ENCODE measurements at regions not wholly inside any gene's neighbourhood (a gene's known extent, or its start where the extent isn't known, plus 50 kb on each side); places are given as distances from the start of the nearest gene placed in this dataset.

DNA sequence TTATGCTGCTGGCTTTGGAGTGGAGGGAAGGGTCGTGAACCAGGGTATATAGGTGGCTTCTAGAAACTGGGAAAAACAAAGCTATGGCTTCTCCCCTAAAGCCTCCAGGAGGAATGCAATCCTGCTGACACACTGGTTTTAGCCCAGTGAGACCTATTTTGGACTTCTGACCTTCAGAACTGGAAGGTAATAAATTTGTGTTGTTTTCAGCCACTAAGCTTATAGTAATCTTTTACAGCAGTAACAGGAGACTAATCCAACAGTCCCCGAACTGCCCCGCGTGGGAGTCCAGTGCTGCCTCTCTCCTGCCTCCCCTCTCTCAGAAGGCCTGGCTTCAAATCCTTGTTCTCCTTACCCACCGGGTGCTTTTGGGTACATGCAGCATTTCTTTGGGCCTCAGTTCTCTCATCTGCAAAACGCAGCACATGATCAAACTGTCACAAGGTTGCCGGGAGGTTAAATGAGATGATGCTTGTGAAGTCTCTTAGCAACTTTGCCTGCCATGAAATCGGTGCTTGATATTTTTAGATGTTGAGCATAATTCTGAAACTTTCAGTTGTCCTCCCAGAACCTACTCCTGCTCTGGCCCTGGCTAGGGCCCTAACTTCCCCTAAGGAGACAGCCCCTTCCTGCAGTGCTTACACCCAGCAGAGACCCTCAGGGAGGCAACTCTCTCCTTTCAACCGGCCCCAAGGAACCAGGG, 127.3 kb upstream of the BOD1 start:
- Histone ChIP-seq H3K27ac (no peak overlapping the region), H3K9me3 (no peaks in the 10 kb centered on the region), H3K36me3 (replicated peaks in 1 of 2; ENCODE audit: insufficient read depth in 1 of 2, low read depth in 2 of 2) (no peaks in the 10 kb centered on the region), H3K27me3 (no peaks in the 10 kb centered on the region), H3K4me3 (no peak overlapping the region), H3K4me1 (no peaks in the 10 kb centered on the region)
- intact Hi-C loops (cut with DNase I): no loop called here
- 88% methylated on average over 9 of the region's 9 CpGs for WGBS, 2 donors
- ATAC-seq (no peak), DNase-seq (no peak)
- TF ChIP-seq POLR2A (IDR thresholded peaks at IDR 0.05) (no peak), CTCF (IDR thresholded peaks at IDR 0.05) (no peak)

- no peaks in the 10 kb centered on the region for H3K4me1 ChIP-seq
- ATAC-seq (no peak), DNase-seq (no peak)
- intact Hi-C loops (cut with DNase I): no loop called here
- H3K9me3 ChIP-seq: no peaks in the 10 kb centered on the region
- no peak overlapping the region for H3K4me3 ChIP-seq
- TF ChIP-seq CTCF (IDR thresholded peaks at IDR 0.05): no peak
- no peak for TF ChIP-seq POLR2A (IDR thresholded peaks at IDR 0.05)
- H3K27ac ChIP-seq: no peak overlapping the region
- H3K27me3 ChIP-seq: no peaks in the 10 kb centered on the region
- H3K36me3 ChIP-seq (replicated peaks in 1 of 2; ENCODE audit: insufficient read depth in 1 of 2, low read depth in 2 of 2): no peaks in the 10 kb centered on the region
- WGBS, 2 donors: 89 to 95% methylated on average over 7 to 8 of the region's 8 CpGs
These were observed 128.1 kb upstream of the BOD1 start for GRCh38 chr5:173744551-173744950.

- 85 to 92% methylated on average over 3 to 4 of the region's 4 CpGs for WGBS, 2 donors
- Histone ChIP-seq H3K36me3 (replicated peaks in 1 of 2; ENCODE audit: insufficient read depth in 1 of 2, low read depth in 2 of 2) (no peaks in the 10 kb centered on the region), H3K27ac (no peak overlapping the region), H3K9me3 (no peaks in the 10 kb centered on the region), H3K27me3 (no peaks in the 10 kb centered on the region), H3K4me1 (no peaks in the 10 kb centered on the region), H3K4me3 (no peak overlapping the region)
- ATAC-seq: no peak
- intact Hi-C loops (cut with DNase I): no loop called here
- DNase-seq: no peak
- TF ChIP-seq CTCF (IDR thresholded peaks at IDR 0.05) (no peak), POLR2A (IDR thresholded peaks at IDR 0.05) (no peak)
These were observed 128.7 kb upstream of the BOD1 start for GRCh38 chr5:173745123-173745522.

GRCh38 chr5:173745557-173745956, 129.1 kb upstream of the BOD1 start:
- no peaks in the 10 kb centered on the region for H3K36me3 ChIP-seq (replicated peaks in 1 of 2; ENCODE audit: insufficient read depth in 1 of 2, low read depth in 2 of 2)
- no peaks in the 10 kb centered on the region for H3K9me3 ChIP-seq
- ATAC-seq (no peak), DNase-seq (no peak)
- no peaks in the 10 kb centered on the region for H3K27me3 ChIP-seq
- TF ChIP-seq CTCF (IDR thresholded peaks at IDR 0.05) (no peak), POLR2A (IDR thresholded peaks at IDR 0.05) (no peak)
- H3K27ac ChIP-seq: no peak overlapping the region
- WGBS, 2 donors: 68 to 78% methylated on average over 7 of the region's 7 CpGs
- H3K4me1 ChIP-seq: no peaks in the 10 kb centered on the region
- intact Hi-C loops (cut with DNase I): no loop called here
- no peak overlapping the region for H3K4me3 ChIP-seq

DNA sequence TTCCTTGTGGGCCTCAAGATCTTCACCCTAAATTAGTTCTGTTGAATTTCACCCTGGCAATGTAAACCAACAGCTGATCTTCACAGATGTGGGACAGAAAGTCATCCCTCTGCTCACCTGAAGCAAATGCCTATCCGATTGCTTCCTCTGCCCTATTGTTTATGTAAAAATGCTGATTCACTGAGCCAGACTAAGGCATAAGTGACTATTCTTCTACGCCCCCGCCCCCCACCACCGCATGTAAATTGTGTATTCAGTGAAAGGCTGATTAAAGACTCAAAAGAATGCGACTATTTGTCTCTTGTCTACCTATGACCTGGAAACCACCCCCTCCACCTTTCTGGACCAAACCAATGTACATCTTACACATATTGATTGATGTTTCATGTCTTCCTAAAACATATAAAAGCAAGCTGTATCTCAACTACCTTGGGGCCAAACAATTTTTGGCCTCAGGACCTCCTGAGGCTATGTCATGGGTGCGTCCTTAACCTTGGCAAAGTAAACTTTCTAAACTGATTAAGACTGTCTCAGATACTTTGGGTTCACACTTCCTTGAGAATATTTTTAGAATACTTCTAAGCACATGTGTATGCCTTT, 129.7 kb upstream of the BOD1 start:
- Histone ChIP-seq H3K4me1 (no peaks in the 10 kb centered on the region), H3K36me3 (replicated peaks in 1 of 2; ENCODE audit: insufficient read depth in 1 of 2, low read depth in 2 of 2) (no peaks in the 10 kb centered on the region), H3K27me3 (no peaks in the 10 kb centered on the region), H3K27ac (no peak overlapping the region), H3K9me3 (no peaks in the 10 kb centered on the region), H3K4me3 (no peak overlapping the region)
- WGBS, 2 donors: 69 to 71% methylated on average over 6 of the region's 6 CpGs
- intact Hi-C loops (cut with DNase I): no loop called here
- DNase-seq (no peak), ATAC-seq (no peak)
- TF ChIP-seq CTCF (IDR thresholded peaks at IDR 0.05) (no peak), POLR2A (IDR thresholded peaks at IDR 0.05) (no peak)

Measured in body of pancreas (tissue), 4 donors.